ENCODE measurements at regions not wholly inside any gene's neighbourhood (a gene's known extent, or its start where the extent isn't known, plus 50 kb on each side); places are given as distances from the start of the nearest gene placed in this dataset.

- Mint-ChIP-seq H3K27ac (no peak overlapping the region), H3K36me3 (no peaks in the 10 kb centered on the region), H3K4me1 (no peaks in the 10 kb centered on the region), H3K9me3 (no peaks in the 10 kb centered on the region), H3K4me3 (no peak overlapping the region), H3K27me3 (no peaks in the 10 kb centered on the region)
Observed at GRCh38 chr22:48884786-48885185, 942.9 kb downstream of the BRD1 start.

DNA sequence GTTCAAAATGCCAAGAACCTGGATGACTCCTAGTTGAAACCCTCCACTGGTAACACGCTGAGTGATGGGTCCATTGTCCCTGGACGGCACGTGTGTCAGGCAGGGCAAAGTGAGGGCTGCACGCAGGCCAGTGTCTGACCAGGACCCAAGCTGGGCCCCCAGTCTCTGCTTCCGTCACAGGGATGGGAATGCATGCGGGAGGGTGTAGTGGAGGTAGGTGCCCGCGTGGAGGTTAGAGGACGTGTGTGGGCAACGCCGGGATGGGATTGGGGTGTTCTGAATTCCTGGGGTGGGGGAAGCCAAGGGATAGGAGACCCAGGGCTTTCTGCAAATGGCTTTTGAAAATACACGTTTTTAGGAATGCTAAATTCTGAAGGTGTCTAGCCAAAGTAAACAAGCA, 943.3 kb downstream of the BRD1 start:
- Mint-ChIP-seq H3K36me3 (no peaks in the 10 kb centered on the region), H3K4me3 (no peak overlapping the region), H3K27me3 (no peaks in the 10 kb centered on the region), H3K9me3 (no peaks in the 10 kb centered on the region), H3K27ac (peak overlapping the region in 1 of 3 donors; percentile 16), H3K4me1 (no peaks in the 10 kb centered on the region)

DNA sequence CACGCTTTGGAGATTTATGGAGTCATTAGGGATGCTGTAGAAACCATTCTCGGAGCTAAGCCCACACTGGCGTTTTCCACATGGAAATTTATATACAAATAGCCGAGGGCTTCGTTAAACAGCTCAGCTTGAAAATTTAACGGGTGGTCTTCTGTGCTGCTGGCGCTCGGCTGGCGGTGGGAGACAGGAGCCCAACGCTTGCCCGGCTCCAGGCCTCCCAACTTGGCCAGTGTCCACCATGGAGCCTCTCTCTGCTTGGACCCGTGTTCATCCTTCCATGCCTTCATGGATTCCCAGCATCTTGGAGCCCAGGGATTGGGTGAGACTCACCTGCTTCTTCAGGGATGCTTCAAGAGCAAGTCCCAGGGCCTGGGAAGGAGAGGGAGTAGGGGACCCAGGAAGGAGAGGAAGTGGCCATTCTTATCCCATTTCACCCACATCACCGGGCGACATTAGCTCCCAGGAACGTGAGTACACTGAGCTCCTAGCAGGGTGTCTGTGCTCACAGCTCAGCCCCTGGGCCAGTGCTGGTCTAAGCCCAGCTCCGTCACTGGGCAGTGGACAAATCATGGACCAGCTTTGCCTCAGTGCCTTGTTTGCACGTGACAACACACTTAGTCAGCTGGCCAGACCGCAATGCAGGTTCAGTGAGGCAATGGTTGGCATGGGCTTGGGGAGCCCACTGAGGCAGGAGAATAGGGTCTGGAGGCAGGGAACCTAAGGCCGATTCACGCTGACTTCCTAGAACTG, 944.3 kb downstream of the BRD1 start:
- Mint-ChIP-seq H3K27ac (no peak overlapping the region), H3K4me3 (no peak overlapping the region), H3K9me3 (no peaks in the 10 kb centered on the region), H3K4me1 (no peaks in the 10 kb centered on the region), H3K27me3 (no peaks in the 10 kb centered on the region), H3K36me3 (no peaks in the 10 kb centered on the region)

GRCh38 chr22:48882636-48883200, 945.0 kb downstream of the BRD1 start:
- H3K27ac Mint-ChIP-seq = no peak overlapping the region
- no peaks in the 10 kb centered on the region for H3K27me3 Mint-ChIP-seq
- H3K9me3 Mint-ChIP-seq = no peaks in the 10 kb centered on the region
- H3K4me1 Mint-ChIP-seq = no peaks in the 10 kb centered on the region
- H3K4me3 Mint-ChIP-seq = no peak overlapping the region
- H3K36me3 Mint-ChIP-seq = no peaks in the 10 kb centered on the region

- H3K27me3 Mint-ChIP-seq = no peaks in the 10 kb centered on the region
- H3K4me1 Mint-ChIP-seq = no peaks in the 10 kb centered on the region
- H3K27ac Mint-ChIP-seq = no peak overlapping the region
- no peaks in the 10 kb centered on the region for H3K36me3 Mint-ChIP-seq
- H3K4me3 Mint-ChIP-seq = no peak overlapping the region
- peaks cover 0 to 5% (median under 1%) of the 10 kb centered on the region in 3 donors for H3K9me3 Mint-ChIP-seq
Observed at GRCh38 chr22:48881326-48881980, 946.2 kb downstream of the BRD1 start.

- Mint-ChIP-seq H3K4me1 (no peaks in the 10 kb centered on the region), H3K27ac (no peak overlapping the region), H3K27me3 (no peaks in the 10 kb centered on the region), H3K4me3 (no peak overlapping the region), H3K36me3 (no peaks in the 10 kb centered on the region), H3K9me3 (peaks cover 0 to 10% (median 4%) of the 10 kb centered on the region in 3 donors)
Observed at GRCh38 chr22:48880749-48881148, 946.9 kb downstream of the BRD1 start.

DNA sequence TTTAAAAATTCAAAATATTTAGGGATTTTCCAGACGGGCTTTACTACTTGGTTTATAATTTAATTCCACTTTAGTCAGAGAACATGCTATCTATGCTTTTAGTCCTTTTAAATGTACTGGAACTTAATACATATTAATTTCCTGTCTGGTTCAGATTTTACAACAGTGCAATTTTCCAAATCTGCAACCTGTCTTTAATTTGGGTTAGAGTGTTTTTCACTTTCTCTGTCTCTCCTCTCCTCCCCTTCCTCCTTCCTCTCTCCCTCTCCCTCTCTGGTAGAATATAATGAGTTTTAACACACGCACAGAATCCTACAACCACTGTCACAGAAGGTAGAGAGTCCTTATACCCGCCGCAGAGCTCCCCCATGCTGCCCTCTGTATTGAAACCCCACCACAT, 950.7 kb downstream of the BRD1 start:
- Mint-ChIP-seq H3K9me3 (peaks cover 0 to 10% (median 4%) of the 10 kb centered on the region in 3 donors), H3K27me3 (no peaks in the 10 kb centered on the region), H3K36me3 (no peaks in the 10 kb centered on the region), H3K27ac (no peak overlapping the region), H3K4me1 (no peaks in the 10 kb centered on the region), H3K4me3 (no peak overlapping the region)

GRCh38 chr22:48874956-48875355, 952.7 kb downstream of the BRD1 start:
- Mint-ChIP-seq H3K27ac (no peak overlapping the region), H3K4me1 (no peaks in the 10 kb centered on the region), H3K9me3 (peaks cover 3 to 10% (median 4%) of the 10 kb centered on the region in 3 donors), H3K27me3 (no peaks in the 10 kb centered on the region), H3K4me3 (no peak overlapping the region), H3K36me3 (no peaks in the 10 kb centered on the region)

DNA sequence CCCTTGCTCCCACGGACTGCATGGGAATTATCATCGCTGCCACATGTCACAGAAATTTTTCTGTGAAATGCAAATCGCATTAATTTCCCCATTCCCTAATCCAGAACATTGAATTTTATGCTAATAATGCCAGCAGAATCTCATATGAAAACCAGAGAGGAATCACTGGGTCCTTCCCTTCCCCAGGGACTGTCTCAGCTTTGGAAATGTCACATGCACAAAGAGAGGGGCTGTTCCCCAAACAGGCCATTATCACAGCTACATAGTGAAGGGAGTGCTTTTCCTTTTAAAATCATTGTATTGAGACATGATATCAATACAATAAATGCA, 954.5 kb downstream of the BRD1 start:
- no peak overlapping the region for H3K27ac Mint-ChIP-seq

DNA sequence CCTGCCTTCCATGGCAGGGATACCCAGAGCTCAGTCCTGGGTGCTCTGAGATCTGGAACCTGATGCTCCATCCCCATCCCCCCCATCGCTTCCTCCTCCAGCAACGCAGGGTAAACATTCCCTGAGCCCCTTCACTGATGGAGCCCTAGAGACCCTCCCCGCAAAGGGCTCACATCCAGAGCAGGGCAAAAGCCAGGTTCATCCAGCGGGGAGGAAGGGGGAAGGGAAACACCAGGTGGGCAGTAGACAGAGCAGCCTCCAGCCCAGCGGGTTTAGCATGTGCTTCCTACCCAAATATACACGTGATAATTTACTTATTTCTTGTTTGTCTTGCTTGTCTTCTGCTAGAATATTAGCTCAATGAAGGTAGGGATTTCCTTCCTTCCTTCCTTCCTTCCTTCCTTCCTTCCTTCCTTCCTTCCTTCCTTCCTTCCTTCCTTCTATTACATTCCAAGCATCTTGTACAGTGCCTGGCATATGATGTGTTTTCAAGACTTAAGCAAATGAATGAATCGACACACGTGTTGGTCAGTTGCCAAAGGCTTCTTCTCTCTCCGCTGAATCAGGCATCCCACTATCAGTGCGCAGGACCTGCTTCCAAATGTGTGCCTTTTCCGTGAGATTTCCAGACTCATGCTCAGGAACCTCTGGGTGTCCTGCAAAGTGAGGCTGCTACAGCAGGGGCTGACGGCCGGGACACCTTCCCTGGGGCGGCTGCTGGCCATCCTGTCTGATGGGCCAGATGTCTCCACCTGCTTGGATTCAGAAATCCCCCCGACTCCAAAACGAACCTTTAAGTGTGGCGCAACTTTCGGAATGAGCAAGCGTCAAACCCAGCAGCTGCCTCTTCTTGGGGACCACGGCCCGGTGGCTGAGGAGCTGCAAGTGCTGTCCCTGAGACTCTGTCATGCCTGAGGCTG, 955.1 kb downstream of the BRD1 start:
- Mint-ChIP-seq H3K4me1 (no peaks in the 10 kb centered on the region), H3K9me3 (peaks cover 4 to 10% (median 4%) of the 10 kb centered on the region in 3 donors), H3K27ac (no peak overlapping the region), H3K4me3 (no peak overlapping the region), H3K36me3 (no peaks in the 10 kb centered on the region), H3K27me3 (no peaks in the 10 kb centered on the region)

More for the DNA sequence above, 954.5 kb downstream of the BRD1 start:
- Mint-ChIP-seq H3K4me3 (no peak overlapping the region), H3K9me3 (peaks cover 4 to 10% (median 4%) of the 10 kb centered on the region in 3 donors), H3K4me1 (no peaks in the 10 kb centered on the region), H3K27me3 (no peaks in the 10 kb centered on the region), H3K36me3 (no peaks in the 10 kb centered on the region)

- Mint-ChIP-seq H3K27me3 (no peaks in the 10 kb centered on the region), H3K27ac (no peak overlapping the region), H3K36me3 (no peaks in the 10 kb centered on the region), H3K4me1 (no peaks in the 10 kb centered on the region), H3K9me3 (peaks cover 2 to 4% (median 3%) of the 10 kb centered on the region in 3 donors), H3K4me3 (no peak overlapping the region)
Observed at GRCh38 chr22:48871176-48871840, 956.4 kb downstream of the BRD1 start.

- Mint-ChIP-seq H3K4me1 (no peaks in the 10 kb centered on the region), H3K27ac (no peak overlapping the region)
Observed at GRCh38 chr22:48870436-48870835, 957.2 kb downstream of the BRD1 start.

GRCh38 chr22:48869788-48870187, 957.9 kb downstream of the BRD1 start:
- no peak overlapping the region for H3K4me3 Mint-ChIP-seq
- no peaks in the 10 kb centered on the region for H3K27me3 Mint-ChIP-seq
- H3K27ac Mint-ChIP-seq = no peak overlapping the region

More at GRCh38 chr22:48870436-48870835, 957.2 kb downstream of the BRD1 start:
- Mint-ChIP-seq H3K27me3 (no peaks in the 10 kb centered on the region), H3K4me3 (no peak overlapping the region), H3K9me3 (peaks cover 0 to 4% (median 0%) of the 10 kb centered on the region in 3 donors), H3K36me3 (no peaks in the 10 kb centered on the region)

DNA sequence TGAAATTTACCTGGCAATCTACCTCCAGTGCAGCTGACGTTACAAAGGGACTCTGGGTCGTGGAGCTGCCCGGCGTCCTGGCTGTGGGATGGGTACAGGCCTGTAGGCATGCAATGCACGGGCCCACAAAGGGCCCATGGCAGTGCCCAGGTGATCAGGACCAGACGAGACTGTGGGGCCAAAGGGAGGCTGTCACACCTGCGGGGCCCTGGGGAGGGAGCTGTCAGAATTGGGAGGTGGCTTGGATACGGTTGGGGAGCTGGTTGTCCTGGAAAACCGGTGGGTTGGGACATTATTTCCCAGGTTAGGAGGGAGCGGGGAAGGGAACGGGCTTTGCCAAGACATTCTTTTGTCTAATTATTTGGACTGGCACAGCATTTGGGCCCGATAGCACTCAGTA, 958.5 kb downstream of the BRD1 start:
- no peak overlapping the region for H3K27ac Mint-ChIP-seq
- H3K27me3 Mint-ChIP-seq = no peaks in the 10 kb centered on the region
- peaks cover 0 to 4% (median 0%) of the 10 kb centered on the region in 3 donors for H3K9me3 Mint-ChIP-seq
- no peaks in the 10 kb centered on the region for H3K36me3 Mint-ChIP-seq
- H3K4me3 Mint-ChIP-seq = peak overlapping the region in 1 of 4 donors; percentile 8
- H3K4me1 Mint-ChIP-seq = no peaks in the 10 kb centered on the region

More at GRCh38 chr22:48869788-48870187, 957.9 kb downstream of the BRD1 start:
- Mint-ChIP-seq H3K36me3 (no peaks in the 10 kb centered on the region), H3K4me1 (no peaks in the 10 kb centered on the region), H3K9me3 (peaks cover 0 to 4% (median 0%) of the 10 kb centered on the region in 3 donors)
